HUES48 (cell line): ENCODE measurements at regions not wholly inside any gene's neighbourhood (a gene's known extent, or its start where the extent isn't known, plus 50 kb on each side); places are given as distances from the start of the nearest gene placed in this dataset.

ENCODE experiments used
- H3K27ac ChIP-seq: one replicate; pipeline ENCODE4 v1.7.0; 2013; ENCODE audit warnings: low read depth, low read length, inconsistent platforms
- H3K27me3 ChIP-seq: 2 replicates; pipeline ENCODE4 v1.6.1; 2013; ENCODE audit warnings: mild to moderate bottlenecking, low read length; ENCODE audit not compliant: control insufficient read depth, insufficient read depth
- H3K36me3 ChIP-seq: 2 replicates; pipeline ENCODE4 v1.6.1; 2013; ENCODE audit warnings: low read length; ENCODE audit not compliant: control insufficient read depth, insufficient read depth
- H3K4me1 ChIP-seq: 2 replicates; pipeline ENCODE4 v1.6.1; 2013; ENCODE audit warnings: mild to moderate bottlenecking, low read length; ENCODE audit not compliant: control insufficient read depth, insufficient read depth
- H3K4me3 ChIP-seq: 2 replicates; pipeline ENCODE4 v1.5.1; 2013; ENCODE audit warnings: mild to moderate bottlenecking, low read depth, low read length
- H3K9ac ChIP-seq: 2 replicates; pipeline ENCODE4 v1.6.1; 2013; ENCODE audit warnings: mild to moderate bottlenecking, low read depth, low read length, moderate library complexity
- H3K9me3 ChIP-seq: 2 replicates; pipeline ENCODE4 v1.6.1; 2013; ENCODE audit warnings: low read length; ENCODE audit not compliant: control insufficient read depth, insufficient read depth

DNA sequence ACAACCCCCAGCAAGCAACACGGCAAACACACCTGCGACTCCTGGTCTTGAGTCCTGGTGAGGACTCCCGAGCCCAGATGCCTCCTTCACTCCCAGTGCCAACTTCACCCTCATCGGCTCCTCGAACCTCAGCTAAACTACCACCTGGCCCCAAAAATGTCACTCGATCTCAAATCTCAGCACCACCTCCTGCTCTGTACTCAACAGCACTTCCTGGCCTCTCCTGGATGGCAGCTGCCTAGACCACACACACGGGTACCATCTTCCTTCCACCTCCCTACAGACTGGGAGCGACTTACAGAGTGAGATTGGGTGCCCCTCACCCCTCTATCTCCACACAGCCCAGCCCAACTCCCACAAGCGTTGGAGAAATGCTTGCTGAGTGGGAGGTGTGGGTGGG lies 123.9 kb upstream of the MGMT start:
- H3K27ac ChIP-seq: no peak overlapping the region
- H3K27me3 ChIP-seq: no peaks in the 10 kb centered on the region
- H3K4me1 ChIP-seq: no peaks in the 10 kb centered on the region
- no peak overlapping the region for H3K9ac ChIP-seq
- H3K9me3 ChIP-seq: no peaks in the 10 kb centered on the region
- no peaks in the 10 kb centered on the region for H3K36me3 ChIP-seq
- H3K4me3 ChIP-seq: no peak overlapping the region

- no peaks in the 10 kb centered on the region for H3K36me3 ChIP-seq
- H3K4me1 ChIP-seq: no peaks in the 10 kb centered on the region
- H3K4me3 ChIP-seq: no peak overlapping the region
- no peak overlapping the region for H3K9ac ChIP-seq
- H3K27me3 ChIP-seq: no peaks in the 10 kb centered on the region
- no peaks in the 10 kb centered on the region for H3K9me3 ChIP-seq
- H3K27ac ChIP-seq: no peak overlapping the region
These were observed 122.9 kb upstream of the MGMT start for GRCh38 chr10:129344103-129344502.

- Histone ChIP-seq H3K27ac (no peak overlapping the region), H3K4me1 (no peaks in the 10 kb centered on the region), H3K27me3 (no peaks in the 10 kb centered on the region), H3K36me3 (no peaks in the 10 kb centered on the region), H3K4me3 (no peak overlapping the region), H3K9ac (no peak overlapping the region), H3K9me3 (no peaks in the 10 kb centered on the region)
These were observed 122.2 kb upstream of the MGMT start for GRCh38 chr10:129344731-129345355.

GRCh38 chr10:129345763-129346162 lies 121.3 kb upstream of the MGMT start:
- no peak overlapping the region for H3K4me3 ChIP-seq
- no peaks in the 10 kb centered on the region for H3K36me3 ChIP-seq
- H3K9me3 ChIP-seq: no peaks in the 10 kb centered on the region
- H3K27ac ChIP-seq: no peak overlapping the region
- H3K4me1 ChIP-seq: no peaks in the 10 kb centered on the region
- no peak overlapping the region for H3K9ac ChIP-seq
- H3K27me3 ChIP-seq: no peaks in the 10 kb centered on the region

DNA sequence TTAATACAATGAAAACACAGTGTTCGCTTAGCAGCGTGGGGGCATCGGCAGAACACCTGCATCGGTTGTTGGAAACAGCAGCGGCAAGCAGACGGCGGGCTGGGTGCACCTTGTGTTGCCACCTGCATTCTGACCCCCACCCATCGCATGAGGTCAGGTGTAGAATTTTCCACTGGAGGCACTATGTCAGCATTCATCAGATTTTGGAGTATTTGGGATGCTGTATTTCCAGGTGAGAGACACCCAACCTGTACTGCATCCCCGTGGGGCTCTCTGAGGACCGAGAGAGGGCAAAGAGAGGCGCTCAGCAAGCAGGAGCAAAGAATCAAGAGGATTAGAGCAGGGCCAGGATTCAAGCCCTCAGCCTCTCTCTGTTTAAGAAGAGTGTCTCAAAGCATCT lies 116.4 kb upstream of the MGMT start:
- Histone ChIP-seq H3K9me3 (no peaks in the 10 kb centered on the region), H3K36me3 (no peaks in the 10 kb centered on the region), H3K27me3 (no peaks in the 10 kb centered on the region), H3K27ac (no peak overlapping the region), H3K4me1 (no peaks in the 10 kb centered on the region), H3K9ac (no peak overlapping the region), H3K4me3 (no peak overlapping the region)

- Histone ChIP-seq H3K27ac (no peak overlapping the region), H3K4me3 (no peak overlapping the region), H3K9me3 (peaks cover 8% of the 10 kb centered on the region; the same call in 1 of the 2 replicates), H3K9ac (no peak overlapping the region), H3K4me1 (no peaks in the 10 kb centered on the region), H3K36me3 (no peaks in the 10 kb centered on the region), H3K27me3 (no peaks in the 10 kb centered on the region)
These were observed 113.9 kb upstream of the MGMT start for GRCh38 chr10:129353101-129353500.

GRCh38 chr10:129360046-129360445 lies 107.0 kb upstream of the MGMT start:
- Histone ChIP-seq H3K9me3 (peaks cover 8% of the 10 kb centered on the region; the same call in 1 of the 2 replicates), H3K4me3 (no peak overlapping the region), H3K36me3 (no peaks in the 10 kb centered on the region), H3K9ac (no peak overlapping the region), H3K27me3 (no peaks in the 10 kb centered on the region), H3K4me1 (no peaks in the 10 kb centered on the region), H3K27ac (no peak overlapping the region)

GRCh38 chr10:129361676-129362376 lies 105.2 kb upstream of the MGMT start:
- Histone ChIP-seq H3K9ac (no peak overlapping the region), H3K36me3 (no peaks in the 10 kb centered on the region), H3K9me3 (peaks cover 4% of the 10 kb centered on the region; the same call in 1 of the 2 replicates), H3K4me1 (no peaks in the 10 kb centered on the region), H3K4me3 (no peak overlapping the region), H3K27ac (no peak overlapping the region), H3K27me3 (no peaks in the 10 kb centered on the region)

- H3K27me3 ChIP-seq: no peaks in the 10 kb centered on the region
- H3K27ac ChIP-seq: no peak overlapping the region
- H3K4me3 ChIP-seq: no peak overlapping the region
- no peaks in the 10 kb centered on the region for H3K36me3 ChIP-seq
- no peak overlapping the region for H3K9ac ChIP-seq
- no peaks in the 10 kb centered on the region for H3K4me1 ChIP-seq
- no peaks in the 10 kb centered on the region for H3K9me3 ChIP-seq
These were observed 102.1 kb upstream of the MGMT start for GRCh38 chr10:129364949-129365348.

DNA sequence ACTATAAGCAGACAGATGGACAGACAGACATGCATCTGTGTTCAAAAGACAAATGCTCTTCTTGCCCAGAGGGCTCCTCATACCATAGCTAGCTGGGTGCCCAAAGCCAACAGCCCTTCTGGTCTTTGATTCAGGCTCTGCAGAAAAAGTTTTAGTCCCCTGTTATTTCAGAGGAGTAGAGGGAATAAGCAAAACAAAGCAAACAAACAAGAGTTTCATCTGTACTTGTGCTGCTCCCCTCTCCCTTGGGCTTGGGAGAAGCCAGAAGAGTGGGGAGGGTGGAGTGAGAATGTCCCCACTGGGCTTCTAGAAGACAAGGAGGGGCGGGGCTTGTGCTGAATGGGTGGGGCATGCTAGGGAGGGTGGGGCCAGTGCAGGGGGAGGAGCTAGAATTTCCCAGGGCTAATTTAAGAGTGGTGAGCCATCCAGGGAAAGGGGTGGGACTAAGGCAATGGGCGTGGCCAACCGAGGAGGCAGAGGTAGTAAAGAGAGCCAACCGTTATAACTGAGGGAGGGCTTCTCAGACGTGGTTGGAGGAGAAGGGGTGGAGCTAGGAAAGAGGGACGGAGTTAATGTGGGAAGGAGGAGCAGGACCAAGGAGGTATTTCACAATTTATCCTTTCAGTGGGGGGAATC lies 101.2 kb upstream of the MGMT start:
- Histone ChIP-seq H3K27me3 (no peaks in the 10 kb centered on the region), H3K9me3 (no peaks in the 10 kb centered on the region), H3K27ac (no peak overlapping the region), H3K4me1 (no peaks in the 10 kb centered on the region), H3K4me3 (no peak overlapping the region), H3K9ac (no peak overlapping the region), H3K36me3 (no peaks in the 10 kb centered on the region)

GRCh38 chr10:129366450-129366849 lies 100.6 kb upstream of the MGMT start:
- Histone ChIP-seq H3K4me3 (no peak overlapping the region), H3K9me3 (no peaks in the 10 kb centered on the region), H3K27ac (no peak overlapping the region), H3K27me3 (no peaks in the 10 kb centered on the region), H3K4me1 (no peaks in the 10 kb centered on the region), H3K9ac (no peak overlapping the region), H3K36me3 (no peaks in the 10 kb centered on the region)
